HEK293 (cell line): ENCODE measurements at regions not wholly inside any gene's neighbourhood (a gene's known extent, or its start where the extent isn't known, plus 50 kb on each side); places are given as distances from the start of the nearest gene placed in this dataset.

Source experiments
- AEBP2 ChIP-seq: fragments of 450-650 bp; formaldehyde crosslinking; IDR thresholded peaks from 2 replicates; pipeline ENCODE4 v1.5.1; 2016; ENCODE audit warnings: missing biosample characterization, missing genetic modification characterization, borderline replicate concordance
- ATF2 ChIP-seq: fragments of 450-650 bp; formaldehyde crosslinking; IDR thresholded peaks from 2 replicates; pipeline ENCODE4 v1.5.1; 2016; ENCODE audit warnings: missing biosample characterization, missing genetic modification characterization, low read depth
- CTCF ChIP-seq: fragments of 450-650 bp; formaldehyde crosslinking; IDR thresholded peaks from 2 replicates; pipeline ENCODE4 v1.5.1; 2016; ENCODE audit warnings: missing biosample characterization, missing genetic modification characterization
- MEIS1 ChIP-seq: sonication (generic); formaldehyde crosslinking; IDR thresholded peaks from 2 replicates; pipeline ENCODE4 v1.8.1; 2022; ENCODE audit warnings: missing genetic modification reagents, mild to moderate bottlenecking, borderline replicate concordance
- REST ChIP-seq: fragments of 450-650 bp; formaldehyde crosslinking; IDR thresholded peaks from 2 replicates; pipeline ENCODE4 v1.5.1; 2016; ENCODE audit warnings: missing biosample characterization, missing genetic modification characterization
- TCF7L2 ChIP-seq: IDR thresholded peaks from 2 replicates; pipeline ENCODE4 v1.6.1; 2011; ENCODE audit warnings: low read depth, mild to moderate bottlenecking, inconsistent platforms, low read length, moderate library complexity, borderline replicate concordance
- ZBTB20 ChIP-seq: fragments of 450-650 bp; formaldehyde crosslinking; IDR thresholded peaks from 2 replicates; pipeline ENCODE4 v1.5.1; 2016; ENCODE audit warnings: missing biosample characterization, missing genetic modification characterization
- ZFP41 ChIP-seq: fragments of 450-650 bp; formaldehyde crosslinking; IDR thresholded peaks from 2 replicates; pipeline ENCODE4 v1.5.1; 2016; ENCODE audit warnings: missing biosample characterization, missing genetic modification characterization, borderline replicate concordance
- ZNF274 ChIP-seq, 2 experiments: fragments of 200-500 bp in 1 of 2; fragments of 450-650 bp in 1 of 2; sonication (Bioruptor generic) in 1 of 2; formaldehyde crosslinking in 1 of 2; IDR thresholded peaks; 2 replicates each; pipeline versions ENCODE4 v1.5.1 to v1.6.1; 2014 to 2016; ENCODE audit warnings: borderline replicate concordance in 1 of 2, inconsistent platforms in 1 of 2, low read length in 1 of 2, missing biosample characterization in 1 of 2, missing genetic modification characterization in 1 of 2
- ZNF585B ChIP-seq: fragments of 450-650 bp; formaldehyde crosslinking; IDR thresholded peaks from 2 replicates; pipeline ENCODE4 v1.5.1; 2016; ENCODE audit warnings: missing biosample characterization, missing genetic modification characterization

GRCh38 chr10:120744040-120744439 is 107.1 kb upstream of the WDR11 start:
- TF ChIP-seq CTCF: no peak
- no peak for TF ChIP-seq MEIS1 (CRISPR knock-in tag)
- no peak for TF ChIP-seq ATF2
- no peak for TF ChIP-seq TCF7L2
- TF ChIP-seq ZNF585B (tag by site-specific recombination): no peak
- no peak for TF ChIP-seq ZNF274 (IDR thresholded peaks at IDR 0.05; ENCODE audit: low read length)
- no peak for TF ChIP-seq ZNF274 (tag by site-specific recombination; IDR thresholded peaks at IDR 0.05; ENCODE audit: borderline replicate concordance)
- TF ChIP-seq AEBP2 (tag by site-specific recombination): no peak
- TF ChIP-seq ZBTB20 (tag by site-specific recombination): no peak
- no peak for TF ChIP-seq REST (tag by site-specific recombination)
- no peak for TF ChIP-seq ZFP41 (tag by site-specific recombination)
